ENCODE measurements at regions not wholly inside any gene's neighbourhood (a gene's known extent, or its start where the extent isn't known, plus 50 kb on each side); places are given as distances from the start of the nearest gene placed in this dataset.

- ATAC-seq (no peak), DNase-seq (no peak)
- Histone ChIP-seq H3K36me3 (no peaks in the 10 kb centered on the region), H3K27ac (no peak overlapping the region), H3K4me3 (no peak overlapping the region), H3K9me3 (no peaks in the 10 kb centered on the region), H3K27me3 (no peaks in the 10 kb centered on the region), H3K4me1 (no peaks in the 10 kb centered on the region)
- TF ChIP-seq CTCF (IDR thresholded peaks at IDR 0.05 in 4 of 5, conservative IDR thresholded peaks at IDR 0.05 in 1 of 5): no peak
- TF ChIP-seq POLR2A (IDR thresholded peaks at IDR 0.05): no peak
- intact Hi-C loops (cut with DNase I; ENCODE audit: low total_unique reads): loop anchor here (10.0 kb wide), 1 partner anchor 241 kb away; no protein-coding TSS in a partner anchor
- in situ Hi-C loops (cut with MboI; ENCODE audit: low sequenced_read_pairs in 4 of 4): no loop called here
Measured at GRCh38 chr3:106823701-106824100, 553.5 kb upstream of the CCDC54 start.

GRCh38 chr3:106824856-106825255, 552.4 kb upstream of the CCDC54 start:
- H3K27ac ChIP-seq: no peak overlapping the region
- DNase-seq (no peak), ATAC-seq (no peak)
- no peaks in the 10 kb centered on the region for H3K36me3 ChIP-seq
- no peaks in the 10 kb centered on the region for H3K27me3 ChIP-seq
- TF ChIP-seq CTCF (IDR thresholded peaks at IDR 0.05 in 4 of 5, conservative IDR thresholded peaks at IDR 0.05 in 1 of 5) (no peak), POLR2A (IDR thresholded peaks at IDR 0.05) (no peak)
- H3K4me3 ChIP-seq: no peak overlapping the region
- H3K9me3 ChIP-seq: no peaks in the 10 kb centered on the region
- no peaks in the 10 kb centered on the region for H3K4me1 ChIP-seq
- in situ Hi-C loops (cut with MboI; ENCODE audit: low sequenced_read_pairs in 4 of 4): no loop called here
- intact Hi-C loops (cut with DNase I; ENCODE audit: low total_unique reads): loop anchor here (10.0 kb wide), 1 partner anchor 240 kb away; no protein-coding TSS in a partner anchor

GRCh38 chr3:106825962-106826605, 551.2 kb upstream of the CCDC54 start:
- Histone ChIP-seq H3K4me1 (no peaks in the 10 kb centered on the region), H3K27me3 (no peaks in the 10 kb centered on the region), H3K4me3 (no peak overlapping the region), H3K9me3 (no peaks in the 10 kb centered on the region), H3K27ac (peak overlapping the region in 1 of 4 donors; percentile 10), H3K36me3 (no peaks in the 10 kb centered on the region)
- no peak for DNase-seq
- in situ Hi-C loops (cut with MboI; ENCODE audit: low sequenced_read_pairs in 4 of 4) (no loop called here), intact Hi-C loops (cut with DNase I; ENCODE audit: low total_unique reads) (loop anchor here (10.0 kb wide), 1 partner anchor 239 kb away; no protein-coding TSS in a partner anchor)
- TF ChIP-seq CTCF (IDR thresholded peaks at IDR 0.05 in 4 of 5, conservative IDR thresholded peaks at IDR 0.05 in 1 of 5) (no peak), POLR2A (IDR thresholded peaks at IDR 0.05) (no peak)
- ATAC-seq: peak; percentile 62 to 65

- ATAC-seq (no peak), DNase-seq (no peak)
- no peak overlapping the region for H3K27ac ChIP-seq
- in situ Hi-C loops (cut with MboI; ENCODE audit: low sequenced_read_pairs in 4 of 4) (no loop called here), intact Hi-C loops (cut with DNase I; ENCODE audit: low total_unique reads) (loop anchor here (10.0 kb wide), 1 partner anchor 238 kb away; no protein-coding TSS in a partner anchor)
- no peaks in the 10 kb centered on the region for H3K27me3 ChIP-seq
- no peaks in the 10 kb centered on the region for H3K4me1 ChIP-seq
- H3K4me3 ChIP-seq: no peak overlapping the region
- no peaks in the 10 kb centered on the region for H3K9me3 ChIP-seq
- no peaks in the 10 kb centered on the region for H3K36me3 ChIP-seq
- TF ChIP-seq CTCF (IDR thresholded peaks at IDR 0.05 in 4 of 5, conservative IDR thresholded peaks at IDR 0.05 in 1 of 5) (no peak), POLR2A (IDR thresholded peaks at IDR 0.05) (no peak)
Measured at GRCh38 chr3:106826791-106827311, 550.4 kb upstream of the CCDC54 start.
